Esophagus squamous epithelium (tissue), 4 donors: ENCODE measurements at regions not wholly inside any gene's neighbourhood (a gene's known extent, or its start where the extent isn't known, plus 50 kb on each side); places are given as distances from the start of the nearest gene placed in this dataset.

ENCODE experiments used
- POLR2A ChIP-seq, 4 donors: fragments of 450-650 bp; IDR thresholded peaks; one replicate each; pipeline ENCODE4 v1.6.1; 2017; ENCODE audit warnings: antibody characterized with exemption in 4 of 4, mild to moderate bottlenecking in 4 of 4, moderate library complexity in 3 of 4
- TF ChIP-seq, protein P1 (sequence below), 6 experiments: fragments of 450-650 bp in 4 of 6; fragments of 200-600 bp in 2 of 6; sonication (generic) in 2 of 6; IDR thresholded peaks; one replicate each; pipeline ENCODE4 v1.5.1; 2016 to 2019; ENCODE audit warnings: antibody characterized with exemption in 6 of 6, mild to moderate bottlenecking in 4 of 6, moderate library complexity in 4 of 6

DNA sequence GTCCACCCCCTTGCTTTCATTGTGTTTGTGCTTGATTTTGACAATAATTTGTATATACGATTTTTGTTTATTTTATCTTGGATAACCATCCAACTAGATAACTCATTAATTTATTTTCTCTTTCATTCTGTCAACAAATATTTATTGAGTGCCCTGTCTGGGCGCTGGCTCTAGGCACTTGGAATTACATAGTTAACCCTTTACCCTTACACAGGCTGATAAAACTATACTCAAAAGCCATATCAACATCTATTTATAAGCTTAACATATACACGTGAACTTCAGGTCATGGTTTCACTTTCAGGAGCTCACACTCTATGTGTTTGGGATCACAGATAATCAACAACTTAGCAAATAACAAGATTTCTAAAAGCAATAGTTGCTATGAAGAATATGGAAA is 226.3 kb upstream of the PPARGC1A start:
- TF ChIP-seq, protein P1, sequence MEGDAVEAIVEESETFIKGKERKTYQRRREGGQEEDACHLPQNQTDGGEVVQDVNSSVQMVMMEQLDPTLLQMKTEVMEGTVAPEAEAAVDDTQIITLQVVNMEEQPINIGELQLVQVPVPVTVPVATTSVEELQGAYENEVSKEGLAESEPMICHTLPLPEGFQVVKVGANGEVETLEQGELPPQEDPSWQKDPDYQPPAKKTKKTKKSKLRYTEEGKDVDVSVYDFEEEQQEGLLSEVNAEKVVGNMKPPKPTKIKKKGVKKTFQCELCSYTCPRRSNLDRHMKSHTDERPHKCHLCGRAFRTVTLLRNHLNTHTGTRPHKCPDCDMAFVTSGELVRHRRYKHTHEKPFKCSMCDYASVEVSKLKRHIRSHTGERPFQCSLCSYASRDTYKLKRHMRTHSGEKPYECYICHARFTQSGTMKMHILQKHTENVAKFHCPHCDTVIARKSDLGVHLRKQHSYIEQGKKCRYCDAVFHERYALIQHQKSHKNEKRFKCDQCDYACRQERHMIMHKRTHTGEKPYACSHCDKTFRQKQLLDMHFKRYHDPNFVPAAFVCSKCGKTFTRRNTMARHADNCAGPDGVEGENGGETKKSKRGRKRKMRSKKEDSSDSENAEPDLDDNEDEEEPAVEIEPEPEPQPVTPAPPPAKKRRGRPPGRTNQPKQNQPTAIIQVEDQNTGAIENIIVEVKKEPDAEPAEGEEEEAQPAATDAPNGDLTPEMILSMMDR (IDR thresholded peaks at IDR 0.05) = no peak
- no peak for TF ChIP-seq POLR2A (IDR thresholded peaks at IDR 0.05)
